Naive thymus-derived CD4-positive, alpha-beta T cell (primary cell): ENCODE measurements at regions not wholly inside any gene's neighbourhood (a gene's known extent, or its start where the extent isn't known, plus 50 kb on each side); places are given as distances from the start of the nearest gene placed in this dataset.

Source experiments
- ATAC-seq: fragments of 150-1000 bp; cut with Tn5 transposase; 2 replicates; pipeline ENCODE4 v1.10.0; 2021; ENCODE audit warnings: mild to moderate bottlenecking, moderate library complexity
- CTCF ChIA-PET: fragments of 350-600 bp; sonication (Branson Sonifier 250); formaldehyde crosslinking; loops from one replicate; lab custom pipeline; 2021; ENCODE audit warnings: antibody characterized with exemption; lab: Charles Lee
- POLR2A ChIA-PET: fragments of 350-600 bp; sonication (Branson Sonifier 250); formaldehyde crosslinking; loops from one replicate; lab custom pipeline; 2021; ENCODE audit warnings: antibody characterized with exemption, inconsistent platforms; lab: Charles Lee
- DNase-seq, 9 donors: peaks; one replicate each; pipeline versions ENCODE4 v3.0.0 to v3.0.0-alpha.2; 2020 to 2022; ENCODE audit warnings: mixed read lengths in 1 of 9
- H3K27ac ChIP-seq: one replicate; pipeline ENCODE4 v1.7.0; 2013; ENCODE audit warnings: mild to moderate bottlenecking, low read depth, low read length, moderate library complexity
- H3K27me3 ChIP-seq, 2 donors: one replicate each; pipeline ENCODE4 v1.7.0; 2013; ENCODE audit warnings: low read length in 2 of 2, mild to moderate bottlenecking in 2 of 2, moderate library complexity in 2 of 2; ENCODE audit not compliant: control insufficient read depth in 2 of 2, insufficient read depth in 2 of 2
- H3K36me3 ChIP-seq, 3 experiments: 1 replicate in 2 of 3; 2 replicates in 1 of 3; pipeline ENCODE4 v1.7.0; 2013; ENCODE audit warnings: low read length in 3 of 3, mild to moderate bottlenecking in 3 of 3, moderate library complexity in 1 of 3; ENCODE audit not compliant: insufficient read depth in 3 of 3, control insufficient read depth in 2 of 3
- H3K4me1 ChIP-seq, 2 donors: one replicate each; pipeline ENCODE4 v1.7.0; 2013; ENCODE audit warnings: low read length in 2 of 2, mild to moderate bottlenecking in 2 of 2, moderate library complexity in 1 of 2; ENCODE audit not compliant: control insufficient read depth in 2 of 2, insufficient read depth in 2 of 2
- H3K4me3 ChIP-seq: 2 replicates; pipeline ENCODE4 v1.7.0; 2013; ENCODE audit warnings: mild to moderate bottlenecking, low read length
- H3K9me3 ChIP-seq, 3 experiments: 1 replicate in 2 of 3; 2 replicates in 1 of 3; pipeline ENCODE4 v1.7.0; 2013; ENCODE audit warnings: low read length in 3 of 3; ENCODE audit not compliant: control insufficient read depth in 2 of 3
- H3K27ac Mint-ChIP-seq, 9 donors: one replicate each; pipeline ENCODE4 v1.8.0; 2020 to 2022; ENCODE audit warnings: mixed read lengths in 9 of 9, mild to moderate bottlenecking in 8 of 9, moderate library complexity in 5 of 9, inconsistent platforms in 2 of 9
- H3K27me3 Mint-ChIP-seq, 5 donors: one replicate each; pipeline ENCODE4 v1.8.0; 2021 to 2022; ENCODE audit warnings: mixed read lengths in 5 of 5, mild to moderate bottlenecking in 1 of 5
- H3K36me3 Mint-ChIP-seq, 5 donors: one replicate each; pipeline ENCODE4 v1.8.0; 2020 to 2022; ENCODE audit warnings: mixed read lengths in 5 of 5, mild to moderate bottlenecking in 3 of 5, inconsistent platforms in 1 of 5
- H3K4me1 Mint-ChIP-seq, 7 donors: one replicate each; pipeline ENCODE4 v1.8.0; 2020 to 2022; ENCODE audit warnings: mixed read lengths in 7 of 7, mild to moderate bottlenecking in 3 of 7, inconsistent platforms in 1 of 7
- H3K4me3 Mint-ChIP-seq, 10 donors: one replicate each; pipeline ENCODE4 v1.8.0; 2020 to 2022; ENCODE audit warnings: mild to moderate bottlenecking in 10 of 10, mixed read lengths in 10 of 10, moderate library complexity in 6 of 10, inconsistent platforms in 2 of 10
- H3K9me3 Mint-ChIP-seq, 11 donors: one replicate each; pipeline ENCODE4 v1.8.0; 2020 to 2022; ENCODE audit warnings: mixed read lengths in 11 of 11, mild to moderate bottlenecking in 4 of 11, inconsistent platforms in 1 of 11, moderate library complexity in 1 of 11
- intact Hi-C, 2 donors: fragments of 100-400 bp; cut with micrococcal nuclease; formaldehyde crosslinking; loops; one replicate each; pipeline ENCODE4 v1.15.1; 2023

DNA sequence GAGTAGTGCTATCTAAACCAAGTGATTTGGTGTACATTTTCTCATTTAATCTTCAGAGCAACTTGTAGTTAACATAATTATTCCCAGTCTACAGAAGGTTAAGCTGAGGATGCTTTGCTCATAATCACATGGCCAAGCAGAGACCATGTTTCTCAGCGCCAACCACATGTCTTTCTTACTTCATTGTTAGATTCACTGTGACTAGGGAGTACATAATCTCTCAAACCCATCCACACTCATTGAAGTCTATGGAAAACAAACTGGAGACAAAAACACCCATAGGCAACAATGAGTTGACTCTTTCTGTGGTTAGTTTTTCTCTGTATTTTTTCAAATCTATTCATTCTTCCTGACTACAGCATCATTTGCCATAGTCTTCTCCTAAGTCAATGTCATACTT, 281.7 kb upstream of the PTGER4 start:
- H3K36me3 ChIP-seq, result no peaks in the 10 kb centered on the region
- no peak overlapping the region for H3K4me3 ChIP-seq
- H3K36me3 Mint-ChIP-seq, result peaks cover 0 to 16% (median 0%) of the 10 kb centered on the region in 5 donors
- ChIA-PET CTCF (no interaction called here), POLR2A (no interaction called here)
- ATAC-seq, result no peak
- no peak for DNase-seq
- H3K9me3 Mint-ChIP-seq, result peaks cover 0 to 6% (median 0%) of the 10 kb centered on the region in 11 donors
- H3K27ac ChIP-seq, result no peak overlapping the region
- H3K27ac Mint-ChIP-seq, result peak overlapping the region in 1 of 9 donors; percentile 35
- intact Hi-C loops, result no loop called here
- no peak overlapping the region for H3K4me3 Mint-ChIP-seq
- H3K27me3 Mint-ChIP-seq, result no peaks in the 10 kb centered on the region
- peaks cover 6 to 31% (median 25%) of the 10 kb centered on the region in 7 donors for H3K4me1 Mint-ChIP-seq
- no peaks in the 10 kb centered on the region for H3K4me1 ChIP-seq
- no peaks in the 10 kb centered on the region for H3K9me3 ChIP-seq
- H3K27me3 ChIP-seq, result no peaks in the 10 kb centered on the region

DNA sequence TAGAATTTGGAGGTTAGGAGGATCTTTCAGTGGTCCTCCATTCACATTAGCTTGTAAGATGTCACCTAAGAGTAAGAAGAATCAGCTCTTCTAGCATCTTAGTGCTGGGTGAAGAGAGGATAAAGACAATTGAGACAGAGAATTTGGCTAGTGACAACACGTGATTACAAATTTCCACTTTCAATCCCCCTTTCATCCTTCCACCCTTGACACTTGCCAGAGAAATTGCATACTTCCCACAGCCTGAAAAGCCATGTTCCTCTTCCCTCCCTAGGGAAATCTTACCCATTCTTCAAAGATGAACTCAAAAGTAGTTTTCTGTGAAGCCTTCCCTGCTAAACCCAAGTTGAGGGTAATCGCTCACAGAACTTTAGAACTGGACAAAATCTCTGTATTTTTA, 282.6 kb upstream of the PTGER4 start:
- intact Hi-C loops, result no loop called here
- Mint-ChIP-seq H3K27ac (no peak overlapping the region), H3K36me3 (peaks cover 0 to 16% (median 0%) of the 10 kb centered on the region in 5 donors), H3K4me3 (no peak overlapping the region), H3K27me3 (no peaks in the 10 kb centered on the region), H3K9me3 (peaks cover 0 to 6% (median 0%) of the 10 kb centered on the region in 11 donors), H3K4me1 (peaks cover 6 to 30% (median 19%) of the 10 kb centered on the region in 7 donors)
- ATAC-seq, result no peak
- H3K27ac ChIP-seq, result no peak overlapping the region
- DNase-seq, result no peak
- no peaks in the 10 kb centered on the region for H3K36me3 ChIP-seq
- H3K27me3 ChIP-seq, result no peaks in the 10 kb centered on the region
- no peak overlapping the region for H3K4me3 ChIP-seq
- H3K9me3 ChIP-seq, result no peaks in the 10 kb centered on the region
- POLR2A ChIA-PET, result no interaction called here
- CTCF ChIA-PET, result no interaction called here
- H3K4me1 ChIP-seq, result no peaks in the 10 kb centered on the region

- Mint-ChIP-seq H3K4me3 (no peak overlapping the region), H3K36me3 (peaks cover 0 to 15% (median 0%) of the 10 kb centered on the region in 5 donors), H3K27ac (no peak overlapping the region), H3K4me1 (peaks cover 3 to 26% (median 13%) of the 10 kb centered on the region in 7 donors), H3K27me3 (no peaks in the 10 kb centered on the region), H3K9me3 (peaks cover 0 to 6% (median 0%) of the 10 kb centered on the region in 11 donors)
- intact Hi-C loops, result no loop called here
- ChIA-PET POLR2A (no interaction called here), CTCF (no interaction called here)
- Histone ChIP-seq H3K4me1 (peaks cover 0 to under 1% of the 10 kb centered on the region in 2 donors), H3K4me3 (no peak overlapping the region), H3K27ac (no peak overlapping the region), H3K9me3 (no peaks in the 10 kb centered on the region), H3K36me3 (no peaks in the 10 kb centered on the region), H3K27me3 (no peaks in the 10 kb centered on the region)
- DNase-seq (no peak), ATAC-seq (no peak)
These were observed 283.4 kb upstream of the PTGER4 start for GRCh38 chr5:40396317-40396716.

DNA sequence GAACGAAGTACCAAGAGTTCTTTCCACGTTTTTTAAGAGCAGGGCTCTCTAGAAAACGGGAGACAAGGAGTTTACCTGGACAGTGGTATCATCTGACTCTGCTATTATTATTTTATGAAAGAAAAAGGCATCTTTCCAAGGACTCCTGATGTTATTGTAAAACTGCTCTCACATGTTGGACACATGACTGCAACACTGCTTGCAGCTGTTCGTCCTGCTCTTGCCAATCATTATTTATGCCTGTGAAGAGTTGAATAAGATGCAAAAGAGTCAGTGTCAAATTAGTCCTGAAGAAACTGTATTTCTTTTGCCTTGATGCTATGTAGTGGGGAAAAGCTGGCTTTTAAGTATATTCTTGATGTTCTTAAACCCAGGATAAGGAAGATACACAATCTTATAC, 284.5 kb upstream of the PTGER4 start:
- H3K9me3 Mint-ChIP-seq, result peaks cover 0 to 6% (median 0%) of the 10 kb centered on the region in 11 donors
- H3K4me1 ChIP-seq, result peaks cover 0 to 11% of the 10 kb centered on the region in 2 donors
- peaks cover 0 to 14% (median 0%) of the 10 kb centered on the region in 5 donors for H3K36me3 Mint-ChIP-seq
- ChIA-PET CTCF (no interaction called here), POLR2A (interaction anchor here (0.6 kb wide), 1 partner anchor 159 kb away, joined by 3 read pairs; no protein-coding TSS in a partner anchor)
- H3K9me3 ChIP-seq, result no peaks in the 10 kb centered on the region
- no peaks in the 10 kb centered on the region for H3K27me3 Mint-ChIP-seq
- no peak overlapping the region for H3K4me3 Mint-ChIP-seq
- no peaks in the 10 kb centered on the region for H3K27me3 ChIP-seq
- H3K27ac Mint-ChIP-seq, result no peak overlapping the region
- H3K36me3 ChIP-seq, result no peaks in the 10 kb centered on the region
- ATAC-seq (no peak), DNase-seq (no peak)
- H3K27ac ChIP-seq, result no peak overlapping the region
- peaks cover 10 to 28% (median 16%) of the 10 kb centered on the region in 7 donors for H3K4me1 Mint-ChIP-seq
- intact Hi-C loops, result no loop called here
- no peak overlapping the region for H3K4me3 ChIP-seq

DNA sequence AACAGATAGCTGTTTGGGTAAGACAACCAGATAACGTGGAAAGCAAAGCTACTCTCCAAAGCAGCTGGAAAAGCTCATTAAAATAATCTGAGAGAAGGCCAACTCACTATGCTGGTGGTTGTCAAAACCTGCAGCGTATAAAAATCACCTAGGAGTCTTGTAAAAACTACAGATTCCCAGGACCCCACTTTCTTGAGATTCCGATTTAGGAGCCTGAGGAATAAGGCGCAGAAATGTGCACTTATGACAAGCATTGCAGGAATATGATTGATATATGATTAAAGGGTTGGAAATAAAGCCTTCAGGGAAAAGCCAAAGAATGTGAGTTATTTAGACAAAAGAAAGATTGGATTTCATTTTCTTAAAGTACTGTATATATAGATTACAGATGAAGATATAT, 285.0 kb upstream of the PTGER4 start:
- ChIA-PET POLR2A (interaction anchor here (0.5 to 0.7 kb wide), 3 partner anchors 65 to 1432 kb away, joined by 3 to 4 read pairs (median 3); no protein-coding TSS in a partner anchor), CTCF (interaction anchor here (0.7 kb wide), 1 partner anchor 46 kb away, joined by 3 read pairs; no protein-coding TSS in a partner anchor)
- H3K9me3 ChIP-seq, result no peaks in the 10 kb centered on the region
- no peak for ATAC-seq
- H3K4me1 ChIP-seq, result peaks cover 0 to 17% of the 10 kb centered on the region in 2 donors
- intact Hi-C loops, result no loop called here
- DNase-seq, result no peak
- Mint-ChIP-seq H3K4me1 (peaks cover 15 to 30% (median 22%) of the 10 kb centered on the region in 7 donors), H3K9me3 (peaks cover 0 to 6% (median 0%) of the 10 kb centered on the region in 11 donors), H3K36me3 (peaks cover 0 to 12% (median 0%) of the 10 kb centered on the region in 5 donors), H3K4me3 (no peak overlapping the region), H3K27ac (no peak overlapping the region), H3K27me3 (no peaks in the 10 kb centered on the region)
- no peaks in the 10 kb centered on the region for H3K27me3 ChIP-seq
- no peak overlapping the region for H3K4me3 ChIP-seq
- no peak overlapping the region for H3K27ac ChIP-seq
- H3K36me3 ChIP-seq, result no peaks in the 10 kb centered on the region

GRCh38 chr5:40391642-40392041, 288.1 kb upstream of the PTGER4 start:
- peaks cover 0 to 2% (median 0%) of the 10 kb centered on the region in 11 donors for H3K9me3 Mint-ChIP-seq
- H3K27ac Mint-ChIP-seq, result peak overlapping the region in 1 of 9 donors; percentile 37
- no peak for DNase-seq
- H3K36me3 ChIP-seq, result no peaks in the 10 kb centered on the region
- H3K4me1 ChIP-seq, result peaks cover 0 to 35% of the 10 kb centered on the region in 2 donors
- POLR2A ChIA-PET, result interaction anchor here (0.7 to 5.5 kb wide), 2 partner anchors 17 to 20 kb away, joined by 3 to 33 read pairs; no protein-coding TSS in a partner anchor
- H3K4me3 Mint-ChIP-seq, result no peak overlapping the region
- no peaks in the 10 kb centered on the region for H3K9me3 ChIP-seq
- H3K27me3 ChIP-seq, result no peaks in the 10 kb centered on the region
- intact Hi-C loops, result loop anchor here in 1 of 2 donors (1.0 kb wide), 2 partner anchors 8 to 10 kb away; no protein-coding TSS in a partner anchor
- peak; percentile 69 for ATAC-seq
- peaks cover 0 to 11% (median 0%) of the 10 kb centered on the region in 5 donors for H3K36me3 Mint-ChIP-seq
- H3K27ac ChIP-seq, result no peak overlapping the region
- H3K4me1 Mint-ChIP-seq, result peaks cover 23 to 41% (median 25%) of the 10 kb centered on the region in 7 donors
- H3K27me3 Mint-ChIP-seq, result no peaks in the 10 kb centered on the region
- CTCF ChIA-PET, result no interaction called here
- no peak overlapping the region for H3K4me3 ChIP-seq
